Stimulated activated CD4-positive, alpha-beta T cell treated with anti-CD3 and anti-CD28 coated beads, Interleukin-15, amount 100 ng/mL, for 1 hour (primary cell): ENCODE measurements at regions not wholly inside any gene's neighbourhood (a gene's known extent, or its start where the extent isn't known, plus 50 kb on each side); places are given as distances from the start of the nearest gene placed in this dataset.

ENCODE experiments used
- DNase-seq, 2 donors: peaks; one replicate each; pipeline ENCODE4 v3.0.0-alpha.2; 2020; ENCODE audit warnings: low read depth in 1 of 2, low spot score in 1 of 2

GRCh38 chr2:239767021-239767905 is 257.9 kb downstream of the NDUFA10 start:
- no peak for DNase-seq

GRCh38 chr2:239765911-239766310 is 259.2 kb downstream of the NDUFA10 start:
- no peak for DNase-seq

- DNase-seq: no peak
These were observed 259.9 kb downstream of the NDUFA10 start for GRCh38 chr2:239765076-239765845.

- DNase-seq: no peak
These were observed 261.6 kb downstream of the NDUFA10 start for GRCh38 chr2:239763433-239764097.

GRCh38 chr2:239762655-239763269 is 262.4 kb downstream of the NDUFA10 start:
- DNase-seq: no peak

- DNase-seq: no peak
These were observed 263.0 kb downstream of the NDUFA10 start for GRCh38 chr2:239762106-239762505.

- DNase-seq: no peak
These were observed 264.5 kb downstream of the NDUFA10 start for GRCh38 chr2:239760596-239760995.

- DNase-seq: no peak
These were observed 266.8 kb downstream of the NDUFA10 start for GRCh38 chr2:239758279-239758877.

- DNase-seq: no peak
These were observed 268.1 kb downstream of the NDUFA10 start for GRCh38 chr2:239756790-239757760.

- no peak for DNase-seq
These were observed 268.9 kb downstream of the NDUFA10 start for GRCh38 chr2:239756031-239756789.

GRCh38 chr2:239753401-239753837 is 271.7 kb downstream of the NDUFA10 start:
- DNase-seq: no peak

GRCh38 chr2:239752951-239753350 is 272.2 kb downstream of the NDUFA10 start:
- DNase-seq: no peak

- DNase-seq: peak in 1 of 2 donors; percentile 24
These were observed 273.3 kb downstream of the NDUFA10 start for GRCh38 chr2:239751679-239752355.

- no peak for DNase-seq
These were observed 274.0 kb downstream of the NDUFA10 start for GRCh38 chr2:239750929-239751678.

GRCh38 chr2:239750045-239750835 is 274.9 kb downstream of the NDUFA10 start:
- no peak for DNase-seq

GRCh38 chr2:239749272-239749873 is 275.8 kb downstream of the NDUFA10 start:
- DNase-seq: no peak
